NB4 (cell line): ENCODE measurements at regions not wholly inside any gene's neighbourhood (a gene's known extent, or its start where the extent isn't known, plus 50 kb on each side); places are given as distances from the start of the nearest gene placed in this dataset.

Experiments
- DNase-seq: peaks from one replicate; pipeline ENCODE4 v3.0.0; 2010; ENCODE audit warnings: low read depth
- H3K4me3 ChIP-seq: one replicate; pipeline ENCODE4 v1.5.1; 2011; ENCODE audit warnings: mild to moderate bottlenecking, low read depth, low read length, moderate library complexity
- CTCF ChIP-seq: IDR thresholded peaks from one replicate; pipeline ENCODE4 v1.5.1; 2012; ENCODE audit warnings: low read depth, low read length
- MYC ChIP-seq: IDR thresholded peaks from 2 replicates; pipeline ENCODE4 v1.6.1; 2011; ENCODE audit warnings: low read depth, low read length
- POLR2A ChIP-seq: IDR thresholded peaks from 2 replicates; pipeline ENCODE4 v1.6.1; 2011; ENCODE audit warnings: mild to moderate bottlenecking; ENCODE audit not compliant: insufficient read length; ENCODE audit errors: extremely low read depth
- TF ChIP-seq, protein P1 (sequence below): IDR thresholded peaks from 2 replicates; pipeline ENCODE4 v1.6.1; 2011; ENCODE audit warnings: low read depth, low read length

GRCh38 chr7:26487780-26488515 lies 196.3 kb downstream of the SNX10 start:
- no peak overlapping the region for H3K4me3 ChIP-seq
- no peak for DNase-seq
- TF ChIP-seq POLR2A (no peak), CTCF (no peak), MYC (no peak)
- TF ChIP-seq, protein P1, sequence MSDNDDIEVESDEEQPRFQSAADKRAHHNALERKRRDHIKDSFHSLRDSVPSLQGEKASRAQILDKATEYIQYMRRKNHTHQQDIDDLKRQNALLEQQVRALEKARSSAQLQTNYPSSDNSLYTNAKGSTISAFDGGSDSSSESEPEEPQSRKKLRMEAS = no peak

- no peak for TF ChIP-seq POLR2A
- TF ChIP-seq CTCF = no peak
- no peak for TF ChIP-seq MYC
- TF ChIP-seq, protein P1 = no peak
- H3K4me3 ChIP-seq = no peak overlapping the region
- DNase-seq = no peak
These were observed 197.7 kb downstream of the SNX10 start for GRCh38 chr7:26489391-26489790.

GRCh38 chr7:26489906-26490639 lies 198.4 kb downstream of the SNX10 start:
- DNase-seq = no peak
- no peak overlapping the region for H3K4me3 ChIP-seq
- TF ChIP-seq, protein P1 = no peak
- TF ChIP-seq MYC = no peak
- no peak for TF ChIP-seq CTCF
- TF ChIP-seq POLR2A = no peak

DNA sequence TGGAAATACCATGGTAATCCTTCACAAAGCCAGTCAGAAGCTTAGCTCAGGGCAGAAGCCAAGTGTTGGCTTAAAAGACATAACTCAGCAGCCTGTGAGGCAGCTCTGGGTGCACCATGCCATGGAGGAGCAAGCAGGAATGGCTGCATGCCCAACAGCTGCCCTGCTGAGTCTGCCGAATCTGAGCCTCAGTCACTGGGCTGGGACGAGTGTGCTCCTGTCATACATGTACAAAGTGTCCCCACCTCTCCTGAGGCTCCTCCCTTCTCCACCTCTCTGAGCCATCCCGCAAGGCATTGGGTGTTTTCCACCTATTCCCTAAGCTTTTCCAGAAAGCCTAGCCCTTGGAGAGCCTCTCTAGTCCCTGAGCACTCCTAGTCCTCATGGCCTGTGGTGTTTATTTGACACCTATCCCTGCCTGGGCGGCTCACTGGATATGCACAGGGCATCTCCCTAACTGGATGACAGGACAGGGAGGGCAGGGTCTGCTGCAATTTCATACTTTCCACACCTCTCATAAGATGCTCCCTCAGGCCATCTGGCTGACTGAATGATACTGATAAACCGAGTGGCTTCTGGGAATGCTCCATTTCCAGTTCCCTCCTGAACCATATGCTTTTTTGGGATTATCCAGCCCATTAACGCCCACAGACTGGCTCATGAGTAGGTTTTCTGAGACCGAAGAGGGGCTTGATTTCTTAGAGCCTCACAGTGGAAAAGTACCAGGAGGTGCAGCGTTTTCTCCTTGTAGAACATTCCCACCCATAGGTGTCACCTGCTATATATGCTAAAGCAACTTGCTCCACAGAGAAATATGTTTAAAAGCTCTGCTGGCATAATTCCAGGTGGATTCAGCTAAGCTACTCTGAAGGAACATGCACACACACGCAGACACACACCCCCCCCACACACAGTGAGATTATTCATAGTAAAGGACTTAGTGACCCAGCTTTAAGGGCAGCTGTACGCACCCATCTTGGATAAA lies 199.3 kb downstream of the SNX10 start:
- TF ChIP-seq, protein P1 = no peak
- TF ChIP-seq CTCF (no peak), MYC (no peak), POLR2A (no peak)
- no peak for DNase-seq
- no peak overlapping the region for H3K4me3 ChIP-seq

- H3K4me3 ChIP-seq = no peak overlapping the region
- no peak for DNase-seq
- TF ChIP-seq CTCF = no peak
- TF ChIP-seq POLR2A = no peak
- TF ChIP-seq, protein P1 = no peak
- no peak for TF ChIP-seq MYC
These were observed 201.2 kb downstream of the SNX10 start for GRCh38 chr7:26492816-26493215.
